ENCODE measurements at regions not wholly inside any gene's neighbourhood (a gene's known extent, or its start where the extent isn't known, plus 50 kb on each side); places are given as distances from the start of the nearest gene placed in this dataset.

DNA sequence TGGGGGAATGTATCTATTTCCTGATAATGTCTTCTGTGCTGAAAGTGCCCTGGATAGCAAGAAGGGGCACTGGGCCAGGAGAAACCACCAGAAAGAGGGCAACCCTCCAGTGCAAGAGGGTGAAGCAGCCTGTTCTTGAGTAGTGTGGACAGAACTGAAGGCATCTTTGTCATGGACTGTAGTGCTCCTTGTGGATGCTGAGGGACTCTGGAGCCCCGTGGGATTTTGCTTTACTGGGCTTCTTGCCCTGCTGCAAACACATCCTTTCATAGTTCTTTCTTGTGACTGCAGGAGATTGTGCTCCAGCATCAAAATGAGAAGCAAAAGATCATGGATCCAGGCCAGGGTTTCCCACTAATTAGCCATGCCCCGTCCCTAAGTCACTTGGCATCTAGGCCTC lies 300.6 kb downstream of the ZNF326 start:
- TF ChIP-seq, protein P1, sequence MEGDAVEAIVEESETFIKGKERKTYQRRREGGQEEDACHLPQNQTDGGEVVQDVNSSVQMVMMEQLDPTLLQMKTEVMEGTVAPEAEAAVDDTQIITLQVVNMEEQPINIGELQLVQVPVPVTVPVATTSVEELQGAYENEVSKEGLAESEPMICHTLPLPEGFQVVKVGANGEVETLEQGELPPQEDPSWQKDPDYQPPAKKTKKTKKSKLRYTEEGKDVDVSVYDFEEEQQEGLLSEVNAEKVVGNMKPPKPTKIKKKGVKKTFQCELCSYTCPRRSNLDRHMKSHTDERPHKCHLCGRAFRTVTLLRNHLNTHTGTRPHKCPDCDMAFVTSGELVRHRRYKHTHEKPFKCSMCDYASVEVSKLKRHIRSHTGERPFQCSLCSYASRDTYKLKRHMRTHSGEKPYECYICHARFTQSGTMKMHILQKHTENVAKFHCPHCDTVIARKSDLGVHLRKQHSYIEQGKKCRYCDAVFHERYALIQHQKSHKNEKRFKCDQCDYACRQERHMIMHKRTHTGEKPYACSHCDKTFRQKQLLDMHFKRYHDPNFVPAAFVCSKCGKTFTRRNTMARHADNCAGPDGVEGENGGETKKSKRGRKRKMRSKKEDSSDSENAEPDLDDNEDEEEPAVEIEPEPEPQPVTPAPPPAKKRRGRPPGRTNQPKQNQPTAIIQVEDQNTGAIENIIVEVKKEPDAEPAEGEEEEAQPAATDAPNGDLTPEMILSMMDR (IDR thresholded peaks at IDR 0.05) = no peak
- TF ChIP-seq POLR2A (IDR thresholded peaks at IDR 0.05) = no peak
